ENCODE measurements at regions not wholly inside any gene's neighbourhood (a gene's known extent, or its start where the extent isn't known, plus 50 kb on each side); places are given as distances from the start of the nearest gene placed in this dataset.
"Not testable (repeated sequence)": the region's sequence is repeated elsewhere in the genome, so short reads cannot be mapped to it uniquely, and the experiment has no call there.

GRCh38 chr3:25171118-25171807 lies 256.8 kb upstream of the RARB start:
- DNase-seq = no peak

DNA sequence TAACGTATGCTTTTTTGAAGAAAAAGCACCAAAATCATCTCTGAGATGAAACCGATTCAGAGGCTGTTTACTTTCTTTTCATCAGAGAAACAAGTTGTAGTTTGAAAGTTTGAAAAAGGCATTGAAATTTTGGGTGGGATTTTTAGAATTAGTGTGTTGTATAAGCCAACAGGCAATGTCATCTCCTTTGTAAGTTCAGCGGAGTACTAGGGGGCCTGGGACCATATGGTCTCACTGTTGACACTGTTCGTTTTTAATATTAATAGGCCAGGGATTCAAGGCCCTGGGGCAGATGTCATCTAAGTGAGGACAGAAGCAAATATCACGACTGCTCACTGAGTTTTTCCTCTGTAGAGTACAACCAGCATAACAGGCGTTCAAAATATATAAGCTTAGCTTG lies 256.2 kb upstream of the RARB start:
- no peak for DNase-seq

DNA sequence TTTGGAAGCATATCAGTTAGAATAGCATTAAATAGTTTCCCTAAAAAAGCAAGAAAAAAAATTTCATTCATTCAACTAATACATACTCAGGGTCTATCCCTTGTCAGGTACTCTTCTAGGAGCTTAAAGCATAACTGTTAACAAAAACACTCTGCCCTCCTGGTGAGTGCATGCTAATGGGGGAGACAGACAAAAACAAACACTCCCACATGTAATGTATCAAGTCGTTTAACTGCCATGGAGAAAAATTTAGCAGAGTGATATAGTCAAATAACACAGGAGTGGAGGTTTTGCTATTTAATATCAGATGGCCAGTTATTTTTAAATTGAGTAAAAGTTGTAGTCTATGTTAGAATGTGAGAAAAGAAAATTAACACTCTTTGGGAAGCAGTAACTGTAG lies 254.5 kb upstream of the RARB start:
- no peak for DNase-seq

DNA sequence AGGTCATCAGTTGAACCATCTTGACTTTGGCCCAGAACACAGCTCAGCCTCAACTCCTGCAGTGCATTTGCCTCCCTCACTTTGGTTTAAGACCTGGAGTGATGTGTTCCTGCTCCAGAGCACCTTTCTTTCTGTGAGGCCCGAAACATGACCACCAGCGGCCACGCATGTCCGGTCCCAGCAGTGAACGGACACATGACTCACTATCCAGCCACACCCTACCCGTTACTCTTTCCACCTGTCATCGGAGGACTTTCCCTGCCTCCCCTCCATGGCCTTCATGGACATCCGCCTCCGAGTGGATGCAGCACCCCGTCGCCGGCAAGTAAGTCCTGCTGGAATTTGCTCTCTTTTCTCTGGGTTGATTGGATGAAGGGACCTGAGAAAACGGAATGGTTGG lies 253.8 kb upstream of the RARB start:
- no peak for DNase-seq

DNA sequence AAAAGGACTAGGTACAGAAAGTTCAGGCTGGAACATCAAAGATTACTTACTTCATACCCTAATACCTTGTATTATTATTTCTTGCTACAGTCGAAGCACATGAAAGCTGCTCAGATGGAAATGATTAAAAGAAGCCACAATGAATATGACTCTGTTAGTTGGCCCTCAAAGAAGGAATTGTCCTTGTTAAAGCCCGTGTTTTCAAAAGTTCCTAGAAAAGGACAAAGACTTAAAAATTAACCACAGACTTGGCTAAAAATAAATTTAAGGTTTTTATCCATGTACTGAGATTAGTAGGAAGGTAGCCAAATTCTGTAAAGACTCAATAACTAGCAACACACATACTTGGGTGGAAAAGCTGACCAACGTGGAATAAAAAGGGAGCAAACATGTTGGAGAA lies 251.0 kb upstream of the RARB start:
- DNase-seq = no peak

- DNase-seq = no peak
Measured at GRCh38 chr3:25178672-25179071, 249.4 kb upstream of the RARB start.

GRCh38 chr3:25181096-25181495 lies 247.0 kb upstream of the RARB start:
- DNase-seq = no peak

- DNase-seq = no peak
Measured at GRCh38 chr3:25182794-25183193, 245.3 kb upstream of the RARB start.

- no peak for DNase-seq
Measured at GRCh38 chr3:25184641-25185250, 243.3 kb upstream of the RARB start.

DNA sequence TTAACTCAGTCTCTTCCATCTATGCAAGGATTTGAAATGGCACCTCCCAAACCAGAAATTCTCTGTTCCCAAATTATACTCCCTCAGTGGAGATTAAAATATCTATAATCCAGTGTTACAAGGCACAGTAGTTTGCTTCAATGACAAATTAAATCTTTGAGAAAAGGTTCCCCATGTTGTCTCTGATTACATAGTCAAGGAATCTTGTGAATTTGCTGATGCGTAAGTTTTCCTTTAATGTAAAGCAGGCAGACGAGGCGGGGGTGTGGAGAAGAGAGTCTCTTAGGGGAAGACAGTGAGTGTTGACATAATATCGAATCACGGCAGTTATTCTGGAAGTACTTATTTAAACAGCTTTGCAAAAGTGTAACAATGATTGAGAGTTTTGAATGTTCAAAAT lies 236.4 kb upstream of the RARB start:
- no peak for DNase-seq

- DNase-seq = not testable (repeated sequence)
Measured at GRCh38 chr3:25199567-25199966, 228.5 kb upstream of the RARB start.

GRCh38 chr3:25212736-25213135 lies 215.3 kb upstream of the RARB start:
- no peak for DNase-seq

GRCh38 chr3:25214034-25214433 lies 214.0 kb upstream of the RARB start:
- DNase-seq = no peak

DNA sequence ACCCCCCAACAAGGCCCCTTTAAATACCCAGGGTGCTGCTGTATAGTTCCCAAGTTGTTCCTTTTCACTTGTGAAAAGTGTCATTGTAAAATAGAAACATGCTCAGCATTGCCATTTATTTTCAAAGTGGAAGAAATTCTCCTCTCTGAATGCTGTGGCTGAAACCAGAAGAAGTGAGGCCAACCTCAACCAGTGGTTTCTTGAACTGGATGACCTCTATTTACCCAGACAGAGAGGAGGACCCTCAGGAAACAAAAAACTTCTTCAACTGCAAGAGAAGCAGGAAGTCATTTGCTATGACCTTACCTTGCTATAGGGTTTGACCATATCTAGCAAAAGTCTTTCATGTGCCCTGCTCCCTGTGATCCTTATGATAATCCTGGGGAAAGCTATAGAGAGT lies 209.7 kb upstream of the RARB start:
- DNase-seq = no peak

GRCh38 chr3:25226747-25227146 lies 201.3 kb upstream of the RARB start:
- no peak for DNase-seq

- DNase-seq = no peak
Measured at GRCh38 chr3:25229586-25229985, 198.5 kb upstream of the RARB start.

GRCh38 chr3:25235031-25235430 lies 193.0 kb upstream of the RARB start:
- DNase-seq = no peak

- DNase-seq = no peak
Measured at GRCh38 chr3:25235466-25235865, 192.6 kb upstream of the RARB start.

GRCh38 chr3:25237602-25238001 lies 190.5 kb upstream of the RARB start:
- no peak for DNase-seq

- DNase-seq = no peak
Measured at GRCh38 chr3:25239042-25239441, 189.0 kb upstream of the RARB start.

- no peak for DNase-seq
Measured at GRCh38 chr3:25246913-25247312, 181.2 kb upstream of the RARB start.

- no peak for DNase-seq
Measured at GRCh38 chr3:25252291-25252690, 175.8 kb upstream of the RARB start.

- DNase-seq = no peak
Measured at GRCh38 chr3:25257026-25257425, 171.0 kb upstream of the RARB start.

DNA sequence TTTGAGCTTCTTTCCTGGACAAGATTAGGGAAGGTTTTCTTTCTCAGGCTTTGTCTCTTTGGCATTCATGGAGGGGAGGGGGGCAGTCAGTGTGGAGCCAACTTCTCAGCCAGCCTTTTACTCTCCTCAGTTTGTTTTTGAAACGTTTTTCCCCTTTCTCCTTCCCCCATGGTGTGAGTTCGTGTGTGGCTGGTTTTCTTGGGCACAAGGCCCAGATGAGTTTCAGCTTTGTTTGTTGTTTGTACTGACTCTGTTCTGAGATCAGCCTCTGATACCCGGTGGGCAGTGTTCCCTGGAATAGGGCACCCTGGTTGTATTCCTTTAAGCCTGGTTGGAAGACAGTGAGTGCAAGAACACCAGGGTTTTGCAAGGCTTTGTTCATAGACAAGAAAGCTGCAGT lies 168.2 kb upstream of the RARB start:
- DNase-seq = no peak

DNA sequence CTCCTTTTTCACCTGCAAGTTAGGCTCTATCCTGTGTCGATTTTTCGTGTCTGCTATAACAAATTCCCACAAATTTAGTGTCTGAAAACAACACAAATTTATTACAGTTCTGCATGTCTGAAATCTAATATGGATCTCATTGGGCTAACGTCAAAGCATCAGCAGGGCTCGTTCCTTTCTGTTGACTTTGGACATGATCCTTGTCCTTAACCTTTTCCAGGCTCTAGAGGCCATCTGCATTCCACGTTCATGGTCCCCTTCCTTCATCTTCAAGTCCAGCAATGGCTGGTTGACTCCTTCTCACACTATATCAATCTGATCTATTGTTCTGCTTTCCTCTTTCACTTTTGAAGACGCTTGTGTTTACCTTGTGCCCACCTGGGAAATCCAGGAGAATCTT lies 165.7 kb upstream of the RARB start:
- no peak for DNase-seq

Measured in CD4-positive, alpha-beta T cell treated with Interleukin-4 for 1 hour (primary cell).